G401 (cell line): ENCODE measurements at regions not wholly inside any gene's neighbourhood (a gene's known extent, or its start where the extent isn't known, plus 50 kb on each side); places are given as distances from the start of the nearest gene placed in this dataset.
A peak's percentile ranks its signal among the peaks of the same experiment; 100 is the strongest.

ENCODE experiments used
- DNase-seq: peaks from one replicate; pipeline ENCODE4 v3.0.0-alpha.2; 2015; ENCODE audit warnings: low spot score
- in situ Hi-C: cut with HindIII; loops from 2 replicates; pipeline ENCODE4 v1.10.0; 2016; ENCODE audit warnings: low sequenced_read_pairs, mixed read lengths

DNA sequence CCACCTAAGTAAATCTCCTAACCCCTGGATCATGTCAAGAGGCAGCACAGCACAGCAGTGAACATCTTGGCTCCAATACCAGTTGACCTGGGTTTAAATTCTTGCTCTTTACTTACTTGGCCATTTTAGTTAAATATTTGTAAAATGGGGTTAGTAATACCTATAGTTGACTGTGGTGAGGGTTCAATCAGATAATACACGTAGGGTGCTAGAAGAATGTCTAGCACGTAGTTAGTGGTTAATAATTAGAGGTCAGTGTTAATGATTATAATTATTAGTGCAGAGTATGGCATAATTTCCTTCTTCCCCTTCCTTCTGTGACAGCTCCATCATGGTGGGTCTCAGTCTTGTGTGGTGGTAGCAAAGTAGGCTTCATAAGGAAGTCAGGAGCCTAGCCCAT lies 520.8 kb downstream of the INSC start:
- no peak for DNase-seq
- in situ Hi-C loops: no loop called here

DNA sequence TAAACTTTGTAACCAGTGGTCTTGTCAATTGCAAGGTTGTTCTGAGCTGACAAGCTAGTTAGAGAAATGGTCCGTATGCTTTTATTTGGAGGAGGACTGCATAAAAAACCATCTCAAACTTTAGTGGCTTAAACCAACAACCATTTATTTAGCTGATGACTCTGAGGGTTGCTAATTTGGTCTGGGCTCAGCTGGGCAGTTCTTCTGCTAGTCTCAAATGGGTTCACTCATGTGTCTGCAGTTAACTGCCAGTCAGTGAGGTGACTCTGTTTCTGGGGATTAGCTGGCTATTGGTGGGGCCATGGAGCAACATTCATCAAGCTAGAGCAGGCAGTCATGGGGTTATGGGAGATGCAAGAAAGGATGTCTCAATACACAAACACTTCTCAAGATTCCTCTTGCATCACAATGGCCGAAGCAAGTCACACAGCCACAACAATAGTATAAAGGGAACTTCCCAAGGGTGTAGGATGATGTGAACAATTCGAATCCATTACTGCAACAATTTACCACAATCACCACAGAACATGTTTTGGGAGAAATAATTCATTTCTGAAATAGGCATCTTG lies 521.9 kb downstream of the INSC start:
- no peak for DNase-seq
- in situ Hi-C loops: no loop called here

DNA sequence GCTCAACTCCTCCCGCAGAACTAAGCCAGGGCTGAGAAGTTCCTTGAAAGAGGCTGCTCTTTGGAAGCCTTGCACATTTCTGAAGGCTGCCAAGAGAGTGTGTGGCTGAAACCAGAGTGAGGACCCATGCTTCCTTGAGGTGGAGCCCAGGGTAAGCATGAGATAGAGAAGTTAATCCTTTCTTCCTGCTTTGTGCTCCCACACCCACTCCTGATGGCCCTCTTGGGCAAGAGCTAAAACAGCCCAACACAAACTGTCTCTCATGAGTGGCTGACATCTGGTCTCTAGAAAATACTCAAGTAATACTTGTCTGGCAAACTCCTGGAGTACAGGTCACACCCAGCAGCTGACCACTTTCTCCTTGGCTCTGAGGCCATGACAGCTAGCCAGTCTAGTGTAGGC lies 523.7 kb downstream of the INSC start:
- in situ Hi-C loops: no loop called here

DNA sequence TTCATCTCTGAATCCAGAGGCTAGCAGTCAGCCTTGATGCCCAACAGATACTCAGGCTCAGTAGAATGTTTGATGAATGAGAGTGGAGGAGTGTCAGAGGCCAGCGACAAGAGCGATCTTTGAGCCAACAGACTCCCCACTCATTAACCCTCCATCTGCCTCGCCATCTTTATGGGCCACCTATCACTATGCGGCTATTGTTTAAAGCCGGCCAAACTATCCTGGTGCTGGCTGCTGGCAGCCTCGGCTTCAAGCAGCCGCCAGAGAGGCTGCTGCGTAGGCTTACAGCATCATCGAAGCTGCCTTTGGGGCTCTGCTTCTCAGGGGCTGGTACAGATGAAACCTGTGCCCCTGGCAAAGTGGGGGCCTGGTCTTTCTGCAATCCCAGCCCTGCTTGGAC lies 525.6 kb downstream of the INSC start:
- in situ Hi-C loops: no loop called here

More for the DNA sequence above, 523.7 kb downstream of the INSC start:
- DNase-seq: no peak

DNA sequence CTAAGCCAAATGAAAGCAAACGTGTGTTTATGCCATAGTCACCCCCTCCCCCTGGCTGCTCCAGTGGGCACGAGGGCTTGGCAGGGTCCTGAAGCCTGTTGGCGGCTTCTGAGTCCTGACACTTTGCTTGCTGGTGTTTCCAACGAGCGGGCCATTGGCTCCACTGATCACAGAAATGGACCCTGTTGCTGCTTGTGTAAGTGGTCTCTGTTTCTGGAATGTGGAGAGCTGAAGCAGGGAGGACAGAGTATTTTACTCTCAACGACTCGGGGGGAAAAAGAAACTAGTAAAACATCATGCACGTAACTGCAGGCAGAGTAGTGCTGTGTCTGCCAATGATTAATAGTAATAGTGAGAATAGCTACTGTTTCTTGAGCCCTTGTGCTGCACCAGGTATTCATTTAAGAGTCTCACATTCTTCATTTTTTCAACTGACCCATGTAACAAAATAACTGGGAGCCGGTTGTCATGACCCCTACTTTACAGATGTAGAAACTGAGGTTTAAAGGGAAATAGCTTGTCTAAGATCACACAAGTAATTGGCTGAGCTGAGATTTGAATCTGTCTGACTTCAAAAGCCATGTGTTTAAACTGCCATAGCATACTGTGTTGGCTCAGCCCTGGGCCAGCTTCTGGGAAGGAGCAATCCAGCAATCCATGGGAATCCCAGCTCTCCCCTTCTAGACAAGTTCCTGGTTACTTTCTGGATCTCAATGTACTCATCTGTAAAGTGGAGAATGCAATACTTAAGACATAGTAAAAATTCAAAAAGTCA lies 526.7 kb downstream of the INSC start:
- DNase-seq: no peak
- in situ Hi-C loops: no loop called here

More for the DNA sequence above, 525.6 kb downstream of the INSC start:
- no peak for DNase-seq

DNA sequence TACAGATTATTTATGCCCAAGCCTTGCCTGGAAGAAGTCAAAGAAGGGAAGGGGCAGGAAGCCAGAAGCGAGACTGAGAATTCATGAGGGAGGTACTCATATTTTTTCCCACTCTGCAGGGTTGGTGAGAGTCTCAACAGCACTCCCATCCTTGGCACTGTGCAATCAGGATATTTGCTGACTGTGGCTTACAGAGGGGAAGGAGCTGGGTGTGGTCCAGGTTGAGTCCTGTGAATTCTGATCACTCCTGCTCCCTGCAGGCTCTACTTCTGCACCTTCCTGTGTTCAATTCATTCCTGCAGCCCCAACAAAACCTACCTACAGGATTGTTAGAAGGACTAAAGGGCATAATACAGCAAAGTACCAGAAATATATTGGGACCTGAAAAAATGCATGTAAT lies 530.5 kb downstream of the INSC start:
- in situ Hi-C loops: no loop called here
- DNase-seq: no peak

DNA sequence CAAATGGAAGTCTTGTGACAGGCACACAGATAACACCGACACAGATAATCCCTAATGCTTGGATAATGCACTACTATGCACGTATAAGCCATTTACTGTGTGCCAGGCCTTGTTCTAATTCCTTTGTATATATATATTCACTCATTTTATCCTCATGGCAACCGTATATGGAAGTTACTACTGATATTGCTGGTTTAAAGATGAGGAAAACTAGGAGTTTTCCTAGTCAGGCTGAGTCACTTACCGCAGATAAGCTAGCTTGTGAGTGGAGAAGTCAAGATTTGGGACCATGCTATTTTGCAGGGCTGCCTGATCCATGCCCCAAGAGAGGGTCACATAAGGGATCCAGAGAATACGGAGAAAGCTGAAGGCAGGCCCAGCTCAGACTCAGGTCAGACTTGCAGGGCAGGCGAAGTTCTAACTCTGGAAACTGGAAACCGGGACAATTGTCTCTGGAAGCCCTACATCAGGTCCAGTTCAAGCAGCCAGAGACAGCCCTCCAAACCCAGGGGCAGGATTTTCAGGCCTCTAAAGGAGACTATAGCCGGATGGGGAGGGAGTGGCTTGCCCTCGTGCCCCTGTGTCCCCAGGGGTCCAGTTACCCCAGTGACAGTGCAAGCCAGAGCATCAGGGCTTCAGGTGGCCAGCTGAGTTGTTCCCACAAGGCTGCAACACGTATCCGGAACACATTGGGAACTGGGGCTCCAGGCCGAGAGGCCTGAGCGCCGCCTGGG lies 534.8 kb downstream of the INSC start:
- no peak for DNase-seq
- in situ Hi-C loops: no loop called here

DNA sequence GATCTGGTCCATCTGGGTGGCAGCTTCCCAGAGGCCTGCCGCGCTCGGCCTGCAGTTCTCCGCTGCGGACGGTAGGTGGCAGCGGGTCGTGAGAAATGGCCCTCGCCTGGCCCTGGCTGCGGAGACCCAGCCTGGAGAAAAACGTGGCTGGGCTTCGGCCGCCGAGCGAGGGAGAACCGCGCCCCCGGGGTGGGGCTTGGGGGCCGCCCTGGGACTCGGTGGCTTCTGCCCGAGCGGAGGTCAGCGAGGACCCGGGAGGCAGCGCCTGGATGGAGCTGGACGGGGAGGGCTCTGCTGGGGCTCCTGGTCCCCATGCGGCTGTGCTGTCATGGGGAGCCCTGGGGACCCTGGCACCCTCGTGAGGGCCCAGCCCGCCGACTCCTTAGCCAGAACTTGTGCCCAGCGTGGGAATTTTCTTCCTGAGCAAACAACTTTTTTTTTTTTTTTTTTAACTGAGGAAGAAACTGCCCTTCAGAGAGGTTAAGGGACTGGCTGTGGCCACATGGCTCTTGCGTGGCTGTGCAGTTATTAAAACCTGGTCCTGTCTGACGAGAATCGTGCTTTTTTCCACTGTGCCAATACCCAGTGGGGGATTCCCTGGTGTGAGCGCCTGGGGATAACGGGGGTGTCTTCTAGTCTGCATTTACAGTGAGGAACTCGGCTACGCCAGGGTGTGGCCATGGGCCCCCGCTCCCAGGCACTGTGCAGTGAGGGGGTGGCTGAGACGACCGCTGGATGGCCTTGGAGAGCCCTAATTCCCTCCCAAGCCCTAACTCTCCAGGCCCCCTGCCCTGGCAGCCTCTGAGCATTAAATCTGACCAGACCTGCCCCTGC lies 535.6 kb downstream of the INSC start:
- in situ Hi-C loops: no loop called here
- DNase-seq: peak; percentile 85

DNA sequence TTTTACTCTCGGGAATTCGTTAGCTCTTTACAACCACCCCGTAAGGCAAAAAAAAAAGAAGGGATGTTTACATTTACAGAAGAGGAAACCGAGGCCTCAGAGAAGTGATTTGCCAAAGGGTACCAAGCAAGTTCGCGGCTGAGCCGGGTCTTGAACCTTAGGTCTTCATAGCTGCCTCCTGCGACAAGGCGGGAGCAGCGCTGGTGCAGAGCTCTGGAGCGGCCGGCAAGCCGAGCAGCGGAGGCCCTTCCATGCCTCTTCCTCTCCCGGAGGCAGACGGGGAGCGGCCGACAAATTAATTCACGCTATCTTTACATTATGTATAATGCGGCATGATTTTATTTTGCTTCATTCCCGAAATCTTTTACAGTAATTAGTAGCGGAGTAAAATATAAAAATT lies 536.3 kb downstream of the INSC start:
- in situ Hi-C loops: no loop called here
- no peak for DNase-seq

DNA sequence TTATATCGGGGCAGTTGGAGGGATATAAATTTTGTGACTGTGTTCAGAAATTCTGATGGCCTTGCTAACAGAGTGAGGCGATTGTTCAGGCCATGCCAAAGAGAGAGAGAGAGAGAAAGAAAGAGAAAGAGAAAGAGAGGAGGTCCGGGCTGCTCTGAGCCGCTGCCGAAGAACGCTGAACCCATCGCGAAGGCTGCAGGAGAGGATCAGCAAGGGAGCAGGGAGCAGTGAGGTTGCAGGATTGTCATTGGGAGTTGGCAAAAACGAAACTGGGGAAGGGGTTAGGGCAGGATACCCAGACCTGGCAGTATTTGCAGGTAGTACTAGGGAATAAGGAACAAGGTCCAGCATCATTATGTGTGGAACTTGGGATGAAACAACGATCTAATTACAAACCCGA lies 537.1 kb downstream of the INSC start:
- in situ Hi-C loops: no loop called here
- no peak for DNase-seq

DNA sequence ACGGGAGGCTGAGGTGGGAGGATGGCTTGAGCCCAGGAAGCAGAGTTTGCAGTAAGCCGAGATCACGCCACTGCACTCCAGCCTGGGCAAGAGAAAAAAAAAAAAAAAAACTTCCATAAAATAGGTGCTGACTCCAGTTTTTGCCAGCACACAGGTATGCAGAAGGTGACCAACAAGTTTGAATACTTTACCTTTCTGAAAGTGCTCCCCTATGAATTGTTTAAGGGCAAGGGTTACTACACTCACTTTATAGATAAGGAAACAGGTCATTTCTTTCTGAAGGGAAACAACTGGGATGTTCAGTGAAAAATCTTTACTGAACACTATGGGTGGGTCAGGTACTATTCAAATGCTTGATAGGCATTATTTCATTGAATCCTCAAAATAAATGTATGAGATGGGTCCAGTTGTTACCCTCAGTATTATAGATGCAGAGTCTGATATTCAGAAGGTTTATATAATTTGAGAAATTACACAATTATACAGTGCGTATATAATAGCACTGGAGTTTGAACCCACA lies 538.5 kb downstream of the INSC start:
- in situ Hi-C loops: no loop called here
- no peak for DNase-seq

DNA sequence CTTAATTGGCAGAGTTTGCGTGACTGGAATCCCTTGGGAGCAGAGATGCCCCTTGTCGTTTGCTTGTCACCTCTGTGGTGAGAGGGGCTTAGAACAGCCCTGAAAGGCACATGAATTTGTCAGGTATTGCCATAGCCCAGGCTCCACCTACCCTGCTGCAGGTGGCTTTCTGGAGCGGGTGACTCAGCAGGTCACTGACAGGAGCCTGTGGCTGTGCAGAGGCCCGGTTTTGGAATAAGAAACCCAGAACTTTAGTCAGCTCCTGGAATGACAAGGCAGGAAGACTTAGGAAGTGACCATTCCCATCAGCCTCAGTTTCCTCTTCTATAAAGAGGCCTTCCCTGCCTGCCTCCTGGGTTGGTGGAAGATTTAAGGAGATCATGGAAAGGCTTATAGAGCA lies 539.7 kb downstream of the INSC start:
- DNase-seq: no peak
- in situ Hi-C loops: no loop called here

DNA sequence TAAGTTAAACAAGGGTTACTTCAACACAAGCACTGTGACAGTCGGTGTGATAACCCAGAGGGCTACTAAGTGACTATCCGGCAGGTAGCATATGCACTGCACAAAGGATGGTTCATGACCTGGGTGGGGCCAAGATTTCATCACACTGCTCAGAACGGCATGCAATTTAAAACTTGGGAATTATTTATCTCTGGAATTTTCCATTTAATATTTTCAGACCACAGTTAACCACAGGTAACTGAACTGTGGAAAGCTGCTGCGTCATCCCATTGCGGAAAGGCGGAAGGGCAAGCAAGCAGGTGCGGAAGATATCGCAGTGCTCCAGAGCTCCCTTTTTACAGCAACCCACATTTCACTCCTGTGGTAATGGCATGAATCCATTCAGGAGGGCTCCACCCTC lies 540.8 kb downstream of the INSC start:
- DNase-seq: no peak
- in situ Hi-C loops: no loop called here

DNA sequence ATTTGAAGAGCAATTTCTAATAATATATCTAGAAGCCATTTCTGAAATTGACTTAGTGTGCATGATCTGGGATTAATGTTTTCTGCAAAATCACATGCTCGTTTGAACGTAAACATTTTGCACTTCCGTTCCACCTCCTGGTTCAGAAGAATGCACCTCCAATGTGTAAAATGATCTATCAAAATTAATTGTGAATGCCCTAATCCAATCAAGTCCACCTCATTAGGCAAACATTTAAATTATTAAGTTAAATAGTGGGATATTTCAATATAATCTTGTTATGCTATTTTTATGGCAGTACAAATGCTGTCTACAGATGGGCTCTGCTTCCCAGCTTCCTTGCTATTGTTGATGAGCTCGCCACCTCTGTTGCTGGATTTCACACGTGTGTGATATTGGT lies 542.5 kb downstream of the INSC start:
- in situ Hi-C loops: no loop called here
- DNase-seq: no peak

DNA sequence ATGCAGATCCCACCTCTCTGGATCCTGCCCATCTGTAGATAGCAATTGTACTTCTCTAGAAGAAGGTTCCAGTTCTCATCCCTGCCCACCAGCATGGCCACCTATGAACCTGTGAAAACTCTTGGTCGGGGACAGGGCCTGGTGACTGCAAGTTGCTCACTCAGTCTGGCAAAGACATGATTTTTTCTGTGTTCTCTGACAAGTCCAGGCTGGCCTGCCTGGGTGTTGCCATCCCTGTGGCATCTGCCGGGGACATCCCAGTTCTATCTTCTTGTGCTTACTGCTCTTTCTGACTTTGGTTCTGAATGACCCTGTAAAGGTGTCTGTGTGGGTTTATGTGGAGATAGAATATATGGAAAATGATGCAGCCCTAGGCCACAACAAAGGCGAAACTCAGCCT lies 545.8 kb downstream of the INSC start:
- no peak for DNase-seq
- in situ Hi-C loops: no loop called here

DNA sequence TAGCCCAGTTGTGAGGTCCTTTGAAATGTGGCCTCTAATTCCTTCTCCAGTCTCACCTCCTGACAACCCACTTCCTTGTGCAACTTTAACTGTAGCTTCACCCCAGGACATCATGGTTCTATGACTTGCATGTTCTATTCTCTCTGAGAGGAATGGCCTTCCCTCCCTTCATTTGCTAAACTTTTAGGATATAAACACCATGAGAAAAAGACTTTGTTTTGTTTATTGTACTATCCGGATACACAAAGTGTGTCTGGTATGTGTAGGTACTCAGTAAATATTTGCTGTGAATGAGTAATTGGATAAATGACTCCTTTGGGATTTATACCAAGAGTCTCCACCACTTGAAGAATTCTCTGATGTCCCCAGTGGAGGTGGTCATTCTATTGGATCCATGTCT lies 547.6 kb downstream of the INSC start:
- no peak for DNase-seq
- in situ Hi-C loops: no loop called here

DNA sequence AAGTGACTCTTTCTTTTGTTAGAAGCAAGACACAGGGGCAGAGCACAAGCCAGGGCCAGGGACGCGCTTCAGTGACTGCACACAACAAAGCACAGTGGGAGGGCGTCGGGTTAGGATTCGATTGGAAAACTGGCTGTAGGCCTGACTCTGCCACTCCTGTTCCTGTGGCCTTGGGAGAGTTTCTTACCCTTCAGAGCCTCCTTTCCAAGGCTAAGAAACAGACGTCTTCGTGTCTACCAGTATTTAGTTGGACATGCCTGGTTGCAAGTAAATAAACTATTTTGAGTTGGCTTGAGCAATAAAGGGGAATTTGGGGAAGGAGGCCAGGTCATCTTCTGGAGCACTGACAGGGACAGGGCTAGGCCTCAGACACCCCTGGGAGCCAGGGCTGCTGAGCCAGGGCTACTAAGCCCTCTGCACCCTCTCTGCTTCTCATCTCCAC lies 549.1 kb downstream of the INSC start:
- in situ Hi-C loops: no loop called here
- peak; percentile 10 for DNase-seq

DNA sequence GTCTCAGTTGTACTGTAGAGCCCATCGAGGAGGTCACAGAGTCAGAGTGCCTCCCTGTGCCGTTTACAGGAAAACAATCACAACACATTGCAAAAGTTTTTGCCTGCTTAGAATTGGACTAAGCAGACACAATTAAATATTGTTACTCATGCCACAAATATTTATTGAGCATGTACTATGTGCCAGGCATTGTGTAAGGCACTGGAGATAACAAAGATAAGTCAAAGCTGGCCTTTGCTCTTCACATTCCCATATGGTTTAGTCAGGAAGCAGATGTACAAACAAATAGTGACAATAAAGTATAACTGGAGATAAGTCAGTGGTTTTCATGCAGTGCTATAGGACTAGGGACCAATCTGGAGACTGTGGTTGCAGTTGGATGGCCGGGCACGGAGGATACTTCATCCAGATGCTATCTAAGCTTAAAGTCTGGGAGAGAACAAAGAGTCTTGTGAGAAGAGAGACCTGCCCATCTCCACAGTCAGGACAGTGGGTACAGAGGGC lies 550.7 kb downstream of the INSC start:
- in situ Hi-C loops: no loop called here
- no peak for DNase-seq

DNA sequence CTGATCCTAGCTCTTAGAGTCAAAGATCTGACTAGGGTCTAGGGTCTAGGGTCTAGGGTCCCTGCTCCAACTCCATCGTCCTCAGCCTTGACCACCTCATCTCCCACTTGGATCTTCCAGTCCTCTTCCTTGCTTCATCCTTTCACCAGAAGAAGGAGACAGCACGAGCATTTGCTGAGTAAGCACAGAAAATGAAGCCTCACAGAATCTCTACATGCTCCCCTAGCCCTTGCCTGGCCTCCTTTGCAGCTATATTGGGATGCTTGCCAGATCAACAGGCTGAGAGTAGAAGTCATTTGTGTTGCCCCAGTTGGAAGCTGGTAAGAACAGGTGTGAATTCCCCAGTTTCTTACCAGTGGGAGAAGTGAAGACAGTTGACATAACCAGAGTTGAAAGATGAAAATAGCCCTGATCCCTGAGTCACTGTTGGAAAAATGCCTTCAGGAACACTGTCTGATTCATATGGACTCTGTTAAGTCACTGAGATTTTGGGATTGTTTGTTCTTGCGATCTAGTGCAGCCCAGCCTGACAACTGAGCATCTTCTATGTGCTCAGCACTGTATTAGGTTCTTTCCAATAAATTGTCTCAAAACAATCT lies 552.5 kb downstream of the INSC start:
- in situ Hi-C loops: no loop called here
- DNase-seq: no peak
